H1 (cell line): ENCODE measurements at regions not wholly inside any gene's neighbourhood (a gene's known extent, or its start where the extent isn't known, plus 50 kb on each side); places are given as distances from the start of the nearest gene placed in this dataset.

Experiments used
- CTCF ChIA-PET: fragments of 300-600 bp; sonication (Branson Sonifier 250); formaldehyde crosslinking; loops from one replicate; lab custom pipeline; 2021; ENCODE audit not compliant: partially characterized antibody; lab: Charles Lee
- POLR2A ChIA-PET: fragments of 300-600 bp; sonication (Branson Sonifier 250); formaldehyde crosslinking; loops from one replicate; lab custom pipeline; 2021; ENCODE audit warnings: inconsistent platforms; ENCODE audit not compliant: partially characterized antibody; lab: Charles Lee
- DNase-seq, 2 experiments: peaks; one replicate each; pipeline versions ENCODE4 v3.0.0 to v3.0.0-alpha.2; 2010 to 2022; ENCODE audit warnings: low spot score in 2 of 2, low read depth in 1 of 2, mixed read lengths in 1 of 2
- FAIRE-seq: peaks from 2 replicates; lab custom pipeline; 2011; peaks lifted over from hg19 to GRCh38; lab: Jason Lieb, UNC
- H2AFZ ChIP-seq: 2 replicates; pipeline ENCODE4 v1.8.1; 2012; ENCODE audit warnings: low read length, inconsistent platforms
- H2AK5ac ChIP-seq: 2 replicates; pipeline ENCODE4 v1.6.1; 2013; ENCODE audit warnings: low read depth, low read length
- H2BK120ac ChIP-seq: replicated peaks from 2 replicates; pipeline ENCODE3; 2013; ENCODE audit warnings: low read depth, low read length, inconsistent platforms
- H2BK12ac ChIP-seq: 2 replicates; pipeline ENCODE4 v1.6.1; 2013; ENCODE audit warnings: low read depth, low read length
- H2BK15ac ChIP-seq: 2 replicates; pipeline ENCODE4 v1.6.1; 2013; ENCODE audit warnings: low read length
- H2BK20ac ChIP-seq: 2 replicates; pipeline ENCODE4 v1.6.1; 2013; ENCODE audit warnings: low read length
- H2BK5ac ChIP-seq: 2 replicates; pipeline ENCODE4 v1.6.1; 2013; ENCODE audit warnings: low read depth, low read length
- H3K14ac ChIP-seq: 2 replicates; pipeline ENCODE4 v1.6.1; 2013; ENCODE audit warnings: inconsistent platforms; ENCODE audit not compliant: insufficient read length
- H3K18ac ChIP-seq: 2 replicates; pipeline ENCODE4 v1.6.1; 2013; ENCODE audit warnings: low read length; ENCODE audit errors: extremely low read depth
- H3K23ac ChIP-seq: 2 replicates; pipeline ENCODE4 v1.6.1; 2013; ENCODE audit warnings: inconsistent platforms; ENCODE audit not compliant: insufficient read length
- H3K23me2 ChIP-seq: 2 replicates; pipeline ENCODE4 v1.6.1; 2013; ENCODE audit warnings: low read depth, low read length
- H3K27ac ChIP-seq: 2 replicates; pipeline ENCODE4 v1.6.1; 2011; ENCODE audit warnings: low read depth, low read length, inconsistent platforms
- H3K27me3 ChIP-seq, 4 experiments: replicated peaks in 1 of 4; 1 replicate in 1 of 4; 2 replicates in 3 of 4; pipeline versions ENCODE4 v1.6.1 to v1.8.1; 2011 to 2013; ENCODE audit warnings: low read length in 3 of 4, mild to moderate bottlenecking in 3 of 4, inconsistent platforms in 2 of 4, mixed read lengths in 2 of 4, moderate library complexity in 1 of 4; ENCODE audit not compliant: control insufficient read depth in 3 of 4, insufficient read depth in 3 of 4; ENCODE audit errors: extremely low read depth in 1 of 4
- H3K36me3 ChIP-seq, 4 experiments: 2 replicates each; pipeline versions ENCODE4 v1.6.1 to v1.8.1; 2011 to 2013; ENCODE audit warnings: mild to moderate bottlenecking in 4 of 4, low read length in 3 of 4, moderate library complexity in 2 of 4, control low read depth in 1 of 4, inconsistent platforms in 1 of 4; ENCODE audit not compliant: insufficient read depth in 4 of 4, control insufficient read depth in 2 of 4
- H3K4ac ChIP-seq: replicated peaks from 2 replicates; pipeline ENCODE3; 2013; ENCODE audit warnings: low read length, low read depth, mixed read lengths, inconsistent platforms; ENCODE audit not compliant: insufficient read length
- H3K4me1 ChIP-seq, 4 experiments: replicated peaks in 1 of 4; 1 replicate in 1 of 4; 2 replicates in 3 of 4; pipeline versions ENCODE4 v1.6.1 to v1.8.1; 2011 to 2013; ENCODE audit warnings: low read length in 3 of 4, inconsistent platforms in 2 of 4, mixed read lengths in 1 of 4; ENCODE audit not compliant: insufficient read depth in 4 of 4, control insufficient read depth in 3 of 4
- H3K4me2 ChIP-seq, 2 experiments: 2 replicates each; pipeline versions ENCODE4 v1.6.1 to v1.8.1; 2011 to 2013; ENCODE audit warnings: low read depth in 2 of 2, low read length in 2 of 2, control low read depth in 1 of 2, inconsistent platforms in 1 of 2, mild to moderate bottlenecking in 1 of 2; ENCODE audit not compliant: insufficient read depth in 1 of 2
- H3K4me3 ChIP-seq, 4 experiments: fragments of 200-600, 300-600 bp in 1 of 4; sonication (generic), shearing (Covaris generic), sonication (Bioruptor Twin) in 1 of 4; 2 replicates each; pipeline versions ENCODE4 v1.5.1 to v1.8.1; 2011 to 2016; ENCODE audit warnings: low read length in 4 of 4, low read depth in 3 of 4, control low read depth in 2 of 4, inconsistent platforms in 2 of 4, mild to moderate bottlenecking in 2 of 4, mixed read lengths in 1 of 4, moderate library complexity in 1 of 4; ENCODE audit not compliant: insufficient read depth in 2 of 4; ENCODE audit errors: extremely low read depth in 1 of 4
- H3K56ac ChIP-seq: replicated peaks from 2 replicates; pipeline ENCODE3; 2013; ENCODE audit warnings: low read depth, mild to moderate bottlenecking, mixed read lengths, low read length, inconsistent platforms; ENCODE audit not compliant: insufficient read length
- H3K79me1 ChIP-seq: 2 replicates; pipeline ENCODE4 v1.6.1; 2013; ENCODE audit warnings: low read depth, low read length, control low read depth
- H3K79me2 ChIP-seq, 2 experiments: 2 replicates each; pipeline versions ENCODE4 v1.6.1 to v1.8.1; 2012 to 2013; ENCODE audit warnings: low read length in 2 of 2, mild to moderate bottlenecking in 2 of 2, inconsistent platforms in 1 of 2; ENCODE audit not compliant: insufficient read depth in 2 of 2, control insufficient read depth in 1 of 2
- H3K9ac ChIP-seq, 4 experiments: replicated peaks in 1 of 4; 1 replicate in 1 of 4; 2 replicates in 3 of 4; pipeline versions ENCODE4 v1.6.1 to v1.8.1; 2011 to 2013; ENCODE audit warnings: low read depth in 3 of 4, low read length in 3 of 4, control low read depth in 2 of 4, mild to moderate bottlenecking in 2 of 4, moderate library complexity in 2 of 4, inconsistent platforms in 1 of 4; ENCODE audit errors: extremely low read depth in 1 of 4
- H3K9me3 ChIP-seq, 2 experiments: 2 replicates each; pipeline versions ENCODE4 v1.6.1 to v1.8.1; 2012 to 2013; ENCODE audit warnings: mild to moderate bottlenecking in 2 of 2, moderate library complexity in 2 of 2, control low read depth in 1 of 2, inconsistent platforms in 1 of 2, low read depth in 1 of 2, low read length in 1 of 2, mixed read lengths in 1 of 2; ENCODE audit not compliant: insufficient read depth in 2 of 2
- H4K20me1 ChIP-seq, 2 experiments: replicated peaks in 1 of 2; 2 replicates each; pipeline versions ENCODE3 to v1.8.1; 2011 to 2013; ENCODE audit warnings: inconsistent platforms in 2 of 2, low read length in 2 of 2, mild to moderate bottlenecking in 1 of 2; ENCODE audit not compliant: insufficient read depth in 2 of 2, control insufficient read depth in 1 of 2
- H4K5ac ChIP-seq: 2 replicates; pipeline ENCODE4 v1.6.1; 2013; ENCODE audit warnings: low read length, low read depth, mixed read lengths, inconsistent platforms; ENCODE audit not compliant: insufficient read length
- H4K8ac ChIP-seq: 2 replicates; pipeline ENCODE4 v1.8.0; 2013; ENCODE audit warnings: mild to moderate bottlenecking, moderate library complexity, low read length, inconsistent platforms; ENCODE audit not compliant: insufficient read depth; ENCODE audit errors: extremely low read depth
- H4K91ac ChIP-seq: replicated peaks from 2 replicates; pipeline ENCODE3; 2013; ENCODE audit warnings: low read length, mixed read lengths, inconsistent platforms; ENCODE audit not compliant: insufficient read length
- ASH2L ChIP-seq: fragments of 200-600, 300-600 bp; sonication (generic); IDR thresholded peaks from one replicate; pipeline ENCODE4 v1.7.1; 2017; ENCODE audit warnings: low read length
- CHD1 ChIP-seq: IDR thresholded peaks from 2 replicates; pipeline ENCODE4 v1.6.1; 2012; ENCODE audit warnings: low read depth, low read length, improper control_type of control experiment
- CREB1 ChIP-seq: IDR thresholded peaks from 2 replicates; pipeline ENCODE4 v1.6.1; 2012; ENCODE audit warnings: inconsistent platforms
- CTBP2 ChIP-seq: IDR thresholded peaks from 2 replicates; pipeline ENCODE4 v1.7.0; 2011; ENCODE audit warnings: borderline replicate concordance, mild to moderate bottlenecking, moderate library complexity, mixed read lengths, low read length; ENCODE audit not compliant: insufficient read depth, insufficient read length
- EZH2 ChIP-seq: fragments of 200-600 bp; sonication (generic); IDR thresholded peaks from 2 replicates; pipeline ENCODE4 v1.7.1; 2012; ENCODE audit warnings: low read depth, mild to moderate bottlenecking, moderate library complexity, low read length, inconsistent platforms; ENCODE audit not compliant: severe bottlenecking
- GABPA ChIP-seq: IDR thresholded peaks from 2 replicates; pipeline ENCODE4 v1.6.1; 2011; ENCODE audit warnings: mild to moderate bottlenecking, low read length, moderate library complexity, borderline replicate concordance; ENCODE audit not compliant: insufficient read depth
- KDM1A ChIP-seq: fragments of 200-600, 300-600 bp; sonication (generic); IDR thresholded peaks from 2 replicates; pipeline ENCODE4 v1.7.1; 2016; ENCODE audit warnings: mild to moderate bottlenecking, low read length, borderline replicate concordance
- POLR2A ChIP-seq, 2 experiments: IDR thresholded peaks; 1 replicate in 1 of 2; 2 replicates in 1 of 2; pipeline ENCODE4 v1.6.1; 2011; ENCODE audit warnings: low read depth in 2 of 2, low read length in 2 of 2, mild to moderate bottlenecking in 2 of 2; ENCODE audit errors: control extremely low read depth in 1 of 2
- RBBP5 ChIP-seq: IDR thresholded peaks from 2 replicates; pipeline ENCODE4 v1.7.1; 2012; ENCODE audit warnings: low read depth, mild to moderate bottlenecking, inconsistent platforms, low read length, moderate library complexity, borderline replicate concordance
- RXRA ChIP-seq: IDR thresholded peaks from 2 replicates; pipeline ENCODE4 v1.6.1; 2011; ENCODE audit warnings: low read depth, mild to moderate bottlenecking, low read length, moderate library complexity; ENCODE audit not compliant: insufficient read depth
- SP2 ChIP-seq: IDR thresholded peaks from 2 replicates; pipeline ENCODE4 v1.6.1; 2012; ENCODE audit warnings: mild to moderate bottlenecking, low read length, inconsistent platforms
- TEAD4 ChIP-seq: IDR thresholded peaks from 2 replicates; pipeline ENCODE4 v1.6.1; 2012; ENCODE audit warnings: low read depth, low read length, inconsistent platforms, mixed read lengths
- WGBS, 2 experiments: shearing (Covaris generic) in 1 of 2; methylation state at CpG; one replicate each; pipeline versions ENCODE4 v1.1.6 to v1.1.7; 2013 to 2015; ENCODE audit warnings: low lambda C conversion rate in 2 of 2, mixed read lengths in 2 of 2, inconsistent platforms in 1 of 2, low coverage in 1 of 2, missing lambda C conversion rate in 1 of 2; ENCODE audit not compliant: insufficient replicate concordance in 2 of 2, insufficient coverage in 1 of 2, insufficient read length in 1 of 2; ENCODE audit errors: extremely low coverage in 1 of 2, missing lambda C conversion rate in 1 of 2; 5-methylcytosine and 5-hydroxymethylcytosine counted together

DNA sequence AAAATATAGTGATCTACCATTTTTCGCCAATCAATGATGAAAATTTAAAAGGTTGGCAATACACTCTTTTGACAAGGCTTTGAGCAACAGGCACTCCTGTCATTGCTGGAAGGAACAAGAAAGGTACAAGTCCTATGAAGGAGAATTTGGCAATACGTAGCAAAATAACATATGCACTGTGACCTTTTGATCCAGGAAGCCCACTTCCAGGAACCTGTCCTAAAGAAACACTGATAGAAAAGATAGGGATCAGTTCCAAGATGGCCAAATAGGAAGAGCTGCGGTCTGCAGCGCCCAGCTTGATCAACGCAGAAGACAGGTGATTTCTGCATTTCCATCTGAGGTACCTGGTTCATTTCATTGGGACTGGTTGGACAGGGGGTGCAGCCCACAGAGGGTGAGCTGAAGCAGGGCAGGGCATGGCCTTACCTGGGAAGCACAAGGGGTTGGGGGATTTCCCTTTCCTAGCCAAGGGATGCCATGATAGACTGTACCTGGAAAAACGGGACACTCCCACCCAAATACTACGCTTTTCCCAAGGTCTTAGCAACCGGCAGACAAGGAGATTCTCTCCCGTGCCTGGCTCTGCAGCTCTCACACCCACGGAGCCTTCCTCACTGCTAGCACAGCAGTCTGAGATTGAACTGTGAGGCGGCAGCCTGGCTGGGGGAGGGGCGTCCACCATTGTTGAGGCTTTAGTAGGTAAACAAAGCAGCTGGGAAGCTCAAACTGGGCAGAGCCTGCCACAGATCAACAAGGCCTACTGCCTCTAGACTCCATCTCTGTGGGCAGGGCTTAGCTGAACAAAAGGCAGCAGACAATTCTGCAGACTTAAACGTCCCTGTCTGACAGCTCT is 69.7 kb upstream of the GALNT18 start:
- peak overlapping the region in 3 of 4 experiments; percentile 14 to 57 (median 46); a peak in 1 of 7 replicates for H3K9ac ChIP-seq
- H2BK5ac ChIP-seq: peak overlapping the region; percentile 37; the same call in 1 of the 2 replicates
- H2AK5ac ChIP-seq: no peak overlapping the region
- 0 out of 2 replicates have a peak overlapping the region, but pooled peaks have one; percentile 29 for H2BK20ac ChIP-seq
- H3K18ac ChIP-seq: peak overlapping the region; percentile 65
- WGBS, 2 experiments: 54% methylated on average over 13 of the region's 13 CpGs; no CpG with 5 or more reads in 1 of the 2 experiments
- H3K4me2 ChIP-seq: peak overlapping the region; percentile 55 to 63; a peak in 3 of 4 replicates
- POLR2A ChIA-PET: interaction anchor here (1.1 kb wide), 1 partner anchor 13 kb away, joined by 3 read pairs; no protein-coding TSS in a partner anchor
- peak overlapping the region; percentile 99 for H2AFZ ChIP-seq
- no peaks in the 10 kb centered on the region for H3K27me3 ChIP-seq
- no peaks in the 10 kb centered on the region for H3K23me2 ChIP-seq
- no peak overlapping the region for H3K23ac ChIP-seq
- peak overlapping the region in 1 of 4 experiments; percentile 7; a peak in 1 of 8 replicates for H3K4me3 ChIP-seq
- H4K8ac ChIP-seq: peak overlapping the region; percentile 94
- H4K91ac ChIP-seq: no peak overlapping the region
- no peak overlapping the region for H3K4ac ChIP-seq
- H3K14ac ChIP-seq: no peak overlapping the region
- peaks cover 0 to 5% (median 2%) of the 10 kb centered on the region in 4 experiments; a peak in 4 of 7 replicates for H3K4me1 ChIP-seq
- H3K36me3 ChIP-seq: no peaks in the 10 kb centered on the region
- no peaks in the 10 kb centered on the region for H3K9me3 ChIP-seq
- CTCF ChIA-PET: interaction anchor here (1.1 to 1.5 kb wide), 3 partner anchors 9 to 19 kb away, joined by 3 to 5 read pairs (median 4); no protein-coding TSS in a partner anchor
- H3K79me2 ChIP-seq: no peaks in the 10 kb centered on the region
- DNase-seq (peak; percentile 34 to 71), FAIRE-seq (peak; percentile 45)
- H2BK15ac ChIP-seq: peak overlapping the region; percentile 32; the same call in 1 of the 2 replicates
- no peak overlapping the region for H2BK120ac ChIP-seq
- H3K27ac ChIP-seq: peak overlapping the region; percentile 76; the same call in 1 of the 2 replicates
- H3K79me1 ChIP-seq: no peaks in the 10 kb centered on the region
- H4K20me1 ChIP-seq: no peaks in the 10 kb centered on the region
- peak overlapping the region; percentile 82 for H4K5ac ChIP-seq
- H3K56ac ChIP-seq: no peak overlapping the region
- H2BK12ac ChIP-seq: peak overlapping the region; percentile 91
- TF ChIP-seq POLR2A (IDR thresholded peaks at IDR 0.05; ENCODE audit: control extremely low read depth in 1 of 2, low read depth in 2 of 2, low read length in 2 of 2) (peak in 1 of 2 experiments; percentile 65; a peak in 2 of 3 replicates), CREB1 (no peak), RXRA (no peak), GABPA (no peak), EZH2 (no peak), RBBP5 (peak; percentile 98), SP2 (no peak), CTBP2 (no peak), CHD1 (no peak), ASH2L (peak; percentile 88), TEAD4 (no peak), KDM1A (no peak)
